GM19397 (cell line): ENCODE measurements at regions not wholly inside any gene's neighbourhood (a gene's known extent, or its start where the extent isn't known, plus 50 kb on each side); places are given as distances from the start of the nearest gene placed in this dataset.

Experiments
- ATAC-seq: cut with Tn5 transposase; IDR thresholded peaks from one replicate; pipeline ENCODE4 v1.9.1; 2021; ENCODE audit warnings: mild to moderate bottlenecking, moderate library complexity; ENCODE audit not compliant: unreplicated experiment

- no peak for ATAC-seq
These were observed 63.4 kb upstream of the AP1S2 start for GRCh38 chrX:15918003-15918402.

- ATAC-seq: no peak
These were observed 62.1 kb upstream of the AP1S2 start for GRCh38 chrX:15916704-15917084.

GRCh38 chrX:15915959-15916703 is 61.5 kb upstream of the AP1S2 start:
- ATAC-seq: no peak

- ATAC-seq: no peak
These were observed 59.9 kb upstream of the AP1S2 start for GRCh38 chrX:15914486-15914885.

- ATAC-seq: no peak
These were observed 58.5 kb upstream of the AP1S2 start for GRCh38 chrX:15913146-15913545.

- no peak for ATAC-seq
These were observed 57.3 kb upstream of the AP1S2 start for GRCh38 chrX:15911734-15912550.

GRCh38 chrX:15909605-15910004 is 55.0 kb upstream of the AP1S2 start:
- no peak for ATAC-seq

GRCh38 chrX:15908603-15909290 is 54.1 kb upstream of the AP1S2 start:
- ATAC-seq: no peak

- no peak for ATAC-seq
These were observed 51.7 kb upstream of the AP1S2 start for GRCh38 chrX:15906041-15906943.
